ENCODE measurements at regions not wholly inside any gene's neighbourhood (a gene's known extent, or its start where the extent isn't known, plus 50 kb on each side); places are given as distances from the start of the nearest gene placed in this dataset.

- no peak for TF ChIP-seq ZNF232 (CRISPR knock-in tag; IDR thresholded peaks at IDR 0.05)
- no peak for TF ChIP-seq FOXP4 (CRISPR knock-in tag; IDR thresholded peaks at IDR 0.05)
Observed at GRCh38 chr14:38316922-38317321, 61.0 kb upstream of the CLEC14A start (continued).

GRCh38 chr14:38311655-38312054 lies 55.8 kb upstream of the CLEC14A start:
- DNase-seq (ENCODE audit: low spot score) (no peak), ATAC-seq (no peak)
- Mint-ChIP-seq H3K27ac (no peak overlapping the region), H3K4me3 (no peak overlapping the region), H3K36me3 (no peaks in the 10 kb centered on the region), H3K9me3 (no peaks in the 10 kb centered on the region), H3K27me3 (ENCODE audit: low read depth) (peaks cover 52% of the 10 kb centered on the region), H3K4me1 (peaks cover 24% of the 10 kb centered on the region)
- ChIA-PET POLR2A (no interaction called here), CTCF (no interaction called here)
- TF ChIP-seq RORB (CRISPR knock-in tag; IDR thresholded peaks at IDR 0.05) (no peak), NR2C2 (CRISPR knock-in tag; IDR thresholded peaks at IDR 0.05) (no peak)

GRCh38 chr14:38310420-38310995 lies 54.6 kb upstream of the CLEC14A start:
- ATAC-seq (no peak), DNase-seq (ENCODE audit: low spot score) (no peak)
- peaks cover 24% of the 10 kb centered on the region for H3K4me1 Mint-ChIP-seq
- no peak overlapping the region for H3K4me3 Mint-ChIP-seq
- H3K36me3 Mint-ChIP-seq: no peaks in the 10 kb centered on the region
- H3K27me3 Mint-ChIP-seq (ENCODE audit: low read depth): peaks cover 44% of the 10 kb centered on the region
- ChIA-PET POLR2A (no interaction called here), CTCF (no interaction called here)
- peaks cover 6% of the 10 kb centered on the region for H3K9me3 Mint-ChIP-seq
- H3K27ac Mint-ChIP-seq: no peak overlapping the region
- TF ChIP-seq ZNF232 (CRISPR knock-in tag; IDR thresholded peaks at IDR 0.05) (no peak), NFE2L1 (CRISPR knock-in tag; IDR thresholded peaks at IDR 0.05) (no peak), USF2 (CRISPR knock-in tag; IDR thresholded peaks at IDR 0.05) (no peak), E2F4 (CRISPR knock-in tag; IDR thresholded peaks at IDR 0.05; ENCODE audit: borderline replicate concordance, low read depth) (no peak), ZNF532 (CRISPR knock-in tag; IDR thresholded peaks at IDR 0.05; ENCODE audit: borderline replicate concordance) (no peak), ZNF281 (CRISPR knock-in tag; IDR thresholded peaks at IDR 0.05) (no peak), ELF4 (CRISPR knock-in tag; IDR thresholded peaks at IDR 0.05; ENCODE audit: low read depth) (no peak), RELA (CRISPR knock-in tag; IDR thresholded peaks at IDR 0.05; ENCODE audit: borderline replicate concordance) (no peak), ZNF512 (CRISPR knock-in tag; IDR thresholded peaks at IDR 0.05; ENCODE audit: borderline replicate concordance) (no peak), CTCF (IDR thresholded peaks at IDR 0.05) (no peak), FOXP4 (CRISPR knock-in tag; IDR thresholded peaks at IDR 0.05) (no peak)

All from WTC11 (cell line).